ENCODE measurements at regions not wholly inside any gene's neighbourhood (a gene's known extent, or its start where the extent isn't known, plus 50 kb on each side); places are given as distances from the start of the nearest gene placed in this dataset.
"Not testable (repeated sequence)": the region's sequence is repeated elsewhere in the genome, so short reads cannot be mapped to it uniquely, and the experiment has no call there.

GRCh38 chr2:187877391-187877790 lies 323.2 kb upstream of the TFPI start:
- ChIA-PET POLR2A (ENCODE audit: low non-redundant PET) (no interaction called here), CTCF (interaction anchor here (1.5 kb wide), 1 partner anchor 377 kb away, joined by 4 read pairs; no protein-coding TSS in a partner anchor)
- no peak overlapping the region for H3K27ac ChIP-seq
- DNase-seq (ENCODE audit: low spot score): no peak
- TF ChIP-seq CTCF (conservative IDR thresholded peaks at IDR 0.05; ENCODE audit: low read depth): no peak

- no peak for TF ChIP-seq CTCF (conservative IDR thresholded peaks at IDR 0.05; ENCODE audit: low read depth)
- ChIA-PET POLR2A (ENCODE audit: low non-redundant PET) (no interaction called here), CTCF (no interaction called here)
- H3K27ac ChIP-seq: no peak overlapping the region
- DNase-seq (ENCODE audit: low spot score): no peak
Measured at GRCh38 chr2:187878112-187878511, 323.9 kb upstream of the TFPI start.

GRCh38 chr2:187879491-187879890 lies 325.3 kb upstream of the TFPI start:
- no peak for DNase-seq (ENCODE audit: low spot score)
- no peak for TF ChIP-seq CTCF (conservative IDR thresholded peaks at IDR 0.05; ENCODE audit: low read depth)
- ChIA-PET POLR2A (ENCODE audit: low non-redundant PET) (no interaction called here), CTCF (no interaction called here)
- no peak overlapping the region for H3K27ac ChIP-seq

GRCh38 chr2:187884003-187884402 lies 329.8 kb upstream of the TFPI start:
- ChIA-PET CTCF (interaction anchor here (0.6 kb wide), 1 partner anchor 125 kb away, joined by 3 read pairs; no protein-coding TSS in a partner anchor), POLR2A (ENCODE audit: low non-redundant PET) (no interaction called here)
- TF ChIP-seq CTCF (conservative IDR thresholded peaks at IDR 0.05; ENCODE audit: low read depth): no peak

GRCh38 chr2:187890690-187891089 lies 336.5 kb upstream of the TFPI start:
- no peak overlapping the region for H3K27ac ChIP-seq
- TF ChIP-seq CTCF (conservative IDR thresholded peaks at IDR 0.05; ENCODE audit: low read depth): no peak
- ChIA-PET CTCF (no interaction called here), POLR2A (ENCODE audit: low non-redundant PET) (no interaction called here)
- no peak for DNase-seq (ENCODE audit: low spot score)

More at GRCh38 chr2:187884003-187884402, 329.8 kb upstream of the TFPI start:
- H3K27ac ChIP-seq: no peak overlapping the region
- DNase-seq (ENCODE audit: low spot score): no peak

GRCh38 chr2:187900021-187900420 lies 345.8 kb upstream of the TFPI start:
- DNase-seq (ENCODE audit: low spot score): no peak
- CTCF ChIA-PET: no interaction called here
- TF ChIP-seq CTCF (conservative IDR thresholded peaks at IDR 0.05; ENCODE audit: low read depth): no peak
- H3K27ac ChIP-seq: no peak overlapping the region
- POLR2A ChIA-PET (ENCODE audit: low non-redundant PET): no interaction called here

GRCh38 chr2:187906021-187906420 lies 351.8 kb upstream of the TFPI start:
- no peak overlapping the region for H3K27ac ChIP-seq
- no peak for DNase-seq (ENCODE audit: low spot score)
- no peak for TF ChIP-seq CTCF (conservative IDR thresholded peaks at IDR 0.05; ENCODE audit: low read depth)
- ChIA-PET CTCF (interaction anchor here (0.6 kb wide), 1 partner anchor 406 kb away, joined by 3 read pairs; no protein-coding TSS in a partner anchor), POLR2A (ENCODE audit: low non-redundant PET) (no interaction called here)

- DNase-seq (ENCODE audit: low spot score); CTCF ChIA-PET; H3K27ac ChIP-seq; POLR2A ChIA-PET (ENCODE audit: low non-redundant PET): not testable (repeated sequence)
Measured at GRCh38 chr2:187910922-187911321, 356.7 kb upstream of the TFPI start.

Data from RWPE1 (cell line).